ENCODE measurements at regions not wholly inside any gene's neighbourhood (a gene's known extent, or its start where the extent isn't known, plus 50 kb on each side); places are given as distances from the start of the nearest gene placed in this dataset.
"Not testable (repeated sequence)": the region's sequence is repeated elsewhere in the genome, so short reads cannot be mapped to it uniquely, and the experiment has no call there.

- no peak for DNase-seq (ENCODE audit: low spot score)
Observed at GRCh38 chr5:142405814-142406395, 81.1 kb upstream of the SPRY4 start.

GRCh38 chr5:142405023-142405422 is 80.2 kb upstream of the SPRY4 start:
- no peak for DNase-seq (ENCODE audit: low spot score)

DNA sequence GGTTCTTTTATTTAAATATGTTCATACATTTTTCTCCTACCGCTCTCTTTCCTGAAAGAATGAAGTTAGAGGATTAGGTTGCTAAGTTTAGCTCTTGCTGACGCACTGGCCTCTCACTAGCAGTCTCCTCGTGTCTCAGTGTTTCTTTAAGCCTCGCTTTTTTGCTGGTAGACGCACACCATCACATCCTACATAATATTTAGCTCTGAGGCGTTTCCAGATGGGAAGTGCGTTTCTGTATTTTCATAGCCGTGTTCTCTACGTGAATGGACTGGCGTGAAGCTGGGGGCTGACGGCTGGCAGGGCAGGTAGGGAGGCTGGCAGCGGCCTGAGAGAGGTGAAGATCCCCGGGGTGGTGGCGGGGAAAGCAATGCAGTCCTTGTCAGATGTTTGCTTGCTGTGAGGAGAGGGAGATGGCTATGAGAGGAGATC is 79.2 kb upstream of the SPRY4 start:
- DNase-seq (ENCODE audit: low spot score), result no peak

GRCh38 chr5:142403583-142403982 is 78.8 kb upstream of the SPRY4 start:
- no peak for DNase-seq (ENCODE audit: low spot score)

DNA sequence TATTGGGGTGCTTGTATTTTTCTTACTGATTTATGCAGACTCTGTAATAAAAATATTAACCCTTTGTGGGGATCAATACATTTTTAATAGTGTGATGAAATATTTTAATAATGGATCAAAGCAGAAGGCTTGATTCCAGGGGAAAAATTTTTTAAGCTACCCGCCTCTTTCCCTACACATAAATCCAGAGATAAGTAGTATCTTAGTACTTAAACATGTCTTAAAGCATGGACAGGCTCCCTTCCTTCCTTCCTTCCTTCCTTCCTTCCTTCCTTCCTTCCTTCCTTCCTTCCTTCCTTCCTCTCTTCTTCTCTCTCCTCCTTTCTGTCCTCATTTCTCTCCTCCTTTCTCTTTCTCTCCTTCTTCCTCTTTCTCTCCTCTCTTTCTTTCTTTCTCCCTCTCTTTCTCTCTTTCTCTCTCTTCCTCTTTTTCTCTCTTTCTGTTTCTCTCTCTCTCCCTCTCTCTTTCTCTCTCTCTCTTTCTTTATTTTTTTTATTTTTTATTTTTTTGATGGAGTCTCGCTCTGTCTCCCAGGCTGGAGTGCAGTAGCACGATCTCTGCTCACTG is 78.0 kb upstream of the SPRY4 start:
- DNase-seq (ENCODE audit: low spot score), result no peak

DNA sequence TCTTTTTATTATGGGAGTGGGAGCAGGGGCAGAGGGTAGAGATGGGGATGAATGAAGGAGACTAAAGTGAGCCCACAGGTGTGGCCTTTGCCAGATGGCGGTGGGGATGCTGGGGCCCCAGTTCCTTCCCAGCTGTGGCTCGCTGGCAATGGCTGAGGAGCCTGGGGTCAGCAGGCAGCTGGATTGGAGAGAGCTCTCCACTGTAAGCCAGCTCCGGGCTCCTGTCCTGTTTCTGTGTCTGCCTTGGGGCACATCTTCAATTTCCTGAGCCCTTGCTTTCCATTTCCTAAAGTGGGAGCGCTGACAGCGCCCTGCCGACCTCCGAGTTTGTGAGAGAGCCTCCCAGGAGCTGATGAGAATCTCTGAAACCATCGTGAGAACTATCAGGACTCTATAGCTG is 75.6 kb upstream of the SPRY4 start:
- no peak for DNase-seq (ENCODE audit: low spot score)

GRCh38 chr5:142399891-142400290 is 75.1 kb upstream of the SPRY4 start:
- DNase-seq (ENCODE audit: low spot score), result no peak

DNA sequence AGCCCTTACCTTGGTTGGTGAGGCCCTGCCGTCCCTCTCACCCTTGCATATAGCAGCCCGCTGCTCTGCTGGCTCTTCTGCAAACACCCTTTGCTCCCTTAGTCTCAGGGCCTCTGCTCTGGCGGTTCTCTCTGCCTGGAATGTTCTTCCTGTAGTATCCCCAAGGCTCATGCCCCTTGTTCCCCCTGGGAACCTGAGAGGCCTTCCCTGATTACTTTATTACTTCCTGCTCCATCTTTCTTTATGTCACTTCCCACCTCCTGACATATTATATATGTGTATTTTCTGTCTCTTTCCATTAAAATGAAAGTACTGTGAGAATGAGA is 73.9 kb upstream of the SPRY4 start:
- DNase-seq (ENCODE audit: low spot score), result no peak

GRCh38 chr5:142398011-142398729 is 73.3 kb upstream of the SPRY4 start:
- DNase-seq (ENCODE audit: low spot score), result not testable (repeated sequence)

GRCh38 chr5:142397178-142397577 is 72.4 kb upstream of the SPRY4 start:
- DNase-seq (ENCODE audit: low spot score), result no peak

- no peak for DNase-seq (ENCODE audit: low spot score)
Observed at GRCh38 chr5:142396436-142397038, 71.7 kb upstream of the SPRY4 start.

DNA sequence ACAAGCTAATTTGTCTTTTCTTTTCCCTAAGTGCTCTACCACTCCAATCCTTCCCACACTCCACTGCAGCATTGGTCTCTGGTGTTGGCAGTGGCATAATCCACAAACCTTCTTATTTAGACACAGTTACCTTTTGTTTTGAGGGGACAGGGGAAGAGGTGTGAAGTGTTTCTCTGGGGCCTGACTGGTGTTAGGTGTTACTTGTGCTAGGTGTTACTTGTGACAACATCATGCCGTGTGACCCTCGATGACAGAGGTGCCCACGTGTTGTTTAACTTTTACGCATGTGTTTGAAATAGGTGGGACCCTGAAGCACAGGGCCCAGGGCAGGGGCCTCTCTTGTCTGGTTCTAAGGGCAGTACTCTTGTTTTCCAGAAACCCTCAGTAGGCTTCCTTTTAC is 70.5 kb upstream of the SPRY4 start:
- DNase-seq (ENCODE audit: low spot score), result no peak

GRCh38 chr5:142391058-142391845 is 66.4 kb upstream of the SPRY4 start:
- no peak for DNase-seq (ENCODE audit: low spot score)

- DNase-seq (ENCODE audit: low spot score), result no peak
Observed at GRCh38 chr5:142390334-142390733, 65.5 kb upstream of the SPRY4 start.

- DNase-seq (ENCODE audit: low spot score), result no peak
Observed at GRCh38 chr5:142388696-142389095, 63.9 kb upstream of the SPRY4 start.

GRCh38 chr5:142387024-142387682 is 62.3 kb upstream of the SPRY4 start:
- DNase-seq (ENCODE audit: low spot score), result no peak

DNA sequence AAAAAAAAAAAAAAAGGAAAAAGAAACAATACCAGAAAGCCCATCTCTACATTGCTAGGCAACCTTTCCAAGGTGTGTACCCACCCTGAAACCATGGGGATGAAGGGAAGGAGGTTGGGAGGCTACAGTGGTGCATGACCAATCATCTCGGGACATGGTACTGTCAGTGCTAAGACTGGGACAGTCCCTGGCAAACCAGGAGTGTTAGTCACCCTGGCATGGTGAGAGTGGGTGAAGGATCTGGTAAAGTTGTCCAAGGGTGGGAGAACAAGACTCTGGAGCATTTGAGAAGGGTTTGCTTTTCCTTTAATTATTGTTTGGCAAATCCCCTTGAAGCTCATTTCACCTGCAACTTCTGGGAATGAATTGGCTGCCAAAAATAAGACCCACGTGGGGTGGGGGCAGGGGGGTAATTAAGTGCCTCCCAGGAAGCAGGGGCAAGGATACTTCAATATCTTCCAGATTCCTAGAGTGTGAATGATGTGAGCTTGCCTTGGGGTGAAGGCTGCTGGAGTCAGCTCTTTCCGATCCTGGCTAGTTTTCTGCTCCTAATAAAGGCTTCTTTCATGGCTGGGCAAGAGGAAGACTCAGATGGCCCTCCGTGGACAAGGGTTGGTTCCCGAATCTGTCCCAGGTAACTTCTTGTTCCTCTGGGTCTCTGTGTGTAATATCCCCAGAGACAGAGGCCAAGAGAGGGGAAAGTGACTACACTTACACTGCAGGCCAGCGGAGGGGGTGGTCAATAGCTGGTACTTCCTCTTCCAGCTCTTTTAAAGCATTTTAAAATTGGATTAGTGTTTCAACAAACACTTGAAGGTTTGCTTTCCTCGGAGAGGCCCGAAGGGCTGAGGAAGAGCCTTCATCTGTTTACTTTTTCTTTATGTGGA is 61.6 kb upstream of the SPRY4 start:
- DNase-seq (ENCODE audit: low spot score), result no peak

DNA sequence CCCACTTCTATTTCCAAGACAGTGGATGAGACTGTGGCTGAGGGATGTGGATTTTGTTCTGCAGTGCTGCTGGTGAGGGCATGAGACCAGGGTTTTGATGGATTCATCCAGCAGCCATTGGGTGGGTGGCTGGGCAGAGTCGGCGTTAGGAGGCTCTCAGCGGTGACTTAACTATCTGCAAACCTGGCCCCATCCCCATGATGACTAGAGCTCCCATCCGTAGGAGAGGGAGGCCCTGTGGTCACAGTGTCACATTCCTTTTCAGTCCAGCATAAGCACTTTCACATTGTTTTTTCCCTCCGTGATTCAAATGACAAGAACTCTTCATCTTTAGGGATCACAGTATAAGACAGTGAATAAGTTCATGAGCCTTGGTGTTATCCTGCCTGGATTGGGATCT is 60.4 kb upstream of the SPRY4 start:
- no peak for DNase-seq (ENCODE audit: low spot score)

DNA sequence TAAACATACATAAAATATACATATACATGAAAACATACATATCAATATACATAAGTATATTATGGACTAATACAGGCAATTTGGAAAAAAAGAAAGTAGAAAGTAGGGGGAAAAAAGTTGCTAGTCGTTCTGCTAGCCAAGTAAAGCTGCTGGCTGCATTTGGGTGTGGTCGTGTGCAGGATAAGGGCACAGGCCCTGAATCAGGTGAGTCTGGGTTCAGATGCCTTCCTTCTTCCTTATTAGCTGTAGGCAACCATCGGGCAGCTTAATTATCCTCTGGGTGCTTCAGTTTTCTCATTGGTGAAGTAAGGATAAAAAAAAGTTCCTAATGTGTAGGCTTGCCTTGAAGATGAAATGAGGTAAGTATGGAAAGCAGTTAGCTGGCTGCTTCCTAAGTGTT is 59.2 kb upstream of the SPRY4 start:
- no peak for DNase-seq (ENCODE audit: low spot score)

GRCh38 chr5:142382186-142382585 is 57.4 kb upstream of the SPRY4 start:
- no peak for DNase-seq (ENCODE audit: low spot score)

All from Ammon's horn (tissue), 1 donor.